DMS53 (cell line): ENCODE measurements at regions not wholly inside any gene's neighbourhood (a gene's known extent, or its start where the extent isn't known, plus 50 kb on each side); places are given as distances from the start of the nearest gene placed in this dataset.
"Not testable (repeated sequence)": the region's sequence is repeated elsewhere in the genome, so short reads cannot be mapped to it uniquely, and the experiment has no call there.

ENCODE experiments used
- DNase-seq: peaks from one replicate; lab custom pipeline; 2025; lab: John Stamatoyannopoulos, UW

GRCh38 chrX:35221391-35221790 is 278.8 kb downstream of the FAM47B start:
- not testable (repeated sequence) for DNase-seq

- DNase-seq: no peak
Measured at GRCh38 chrX:35244088-35244741, 301.6 kb downstream of the FAM47B start.

- DNase-seq: no peak
Measured at GRCh38 chrX:35244796-35245508, 302.4 kb downstream of the FAM47B start.

- DNase-seq: no peak
Measured at GRCh38 chrX:35251226-35251625, 308.6 kb downstream of the FAM47B start.

- no peak for DNase-seq
Measured at GRCh38 chrX:35276115-35276514, 333.5 kb downstream of the FAM47B start.

- DNase-seq: no peak
Measured at GRCh38 chrX:35285289-35285962, 342.8 kb downstream of the FAM47B start.

- peak; percentile 8 for DNase-seq
Measured at GRCh38 chrX:35288657-35289056, 346.1 kb downstream of the FAM47B start.

GRCh38 chrX:35289952-35290351 is 347.4 kb downstream of the FAM47B start:
- DNase-seq: no peak

GRCh38 chrX:35291013-35291412 is 348.4 kb downstream of the FAM47B start:
- DNase-seq: no peak

- DNase-seq: no peak
Measured at GRCh38 chrX:35292522-35292921, 349.9 kb downstream of the FAM47B start.

GRCh38 chrX:35305037-35305436 is 362.4 kb downstream of the FAM47B start:
- DNase-seq: not testable (repeated sequence)

- DNase-seq: no peak
Measured at GRCh38 chrX:35339796-35340195, 397.2 kb downstream of the FAM47B start.

GRCh38 chrX:35340465-35340864 is 397.9 kb downstream of the FAM47B start:
- DNase-seq: no peak

- DNase-seq: no peak
Measured at GRCh38 chrX:35351212-35351611, 408.6 kb downstream of the FAM47B start.

GRCh38 chrX:35351795-35352483 is 409.3 kb downstream of the FAM47B start:
- no peak for DNase-seq

- DNase-seq: no peak
Measured at GRCh38 chrX:35357656-35358055, 415.1 kb downstream of the FAM47B start.

- DNase-seq: no peak
Measured at GRCh38 chrX:35362866-35363265, 420.3 kb downstream of the FAM47B start.

- DNase-seq: no peak
Measured at GRCh38 chrX:35374116-35374515, 424.0 kb upstream of the MAGEB16 start.

GRCh38 chrX:35380808-35381700 is 417.1 kb upstream of the MAGEB16 start:
- DNase-seq: peak; percentile 81

GRCh38 chrX:35381709-35382108 is 416.4 kb upstream of the MAGEB16 start:
- DNase-seq: not testable (repeated sequence)

GRCh38 chrX:35382966-35383365 is 415.2 kb upstream of the MAGEB16 start:
- DNase-seq: peak; percentile 13
